ENCODE measurements at regions not wholly inside any gene's neighbourhood (a gene's known extent, or its start where the extent isn't known, plus 50 kb on each side); places are given as distances from the start of the nearest gene placed in this dataset.

DNA sequence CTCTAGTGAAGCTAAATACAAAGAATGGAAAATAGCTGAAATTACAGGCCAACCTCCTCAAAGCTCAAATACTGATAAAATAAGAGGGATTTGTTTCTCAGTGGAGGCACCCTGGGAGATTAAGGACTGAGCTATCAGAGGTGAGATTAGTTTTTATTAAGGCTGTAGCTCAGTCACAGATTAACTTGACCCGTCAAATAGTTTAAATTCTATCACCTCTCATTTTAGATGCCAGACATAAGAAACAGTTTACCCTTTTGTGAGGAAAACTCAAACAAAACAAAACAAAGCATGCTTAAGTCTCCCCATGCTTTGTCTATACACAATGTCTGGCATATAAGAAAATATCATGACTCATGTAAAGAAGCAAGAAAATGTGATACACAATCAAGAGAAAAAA, 208.3 kb upstream of the PMFBP1 start:
- Histone ChIP-seq H3K4me1 (ENCODE audit: control insufficient read depth, insufficient read depth, low read length, poor library complexity, severe bottlenecking) (no peaks in the 10 kb centered on the region), H3K9me3 (ENCODE audit: control insufficient read depth, low read length) (no peaks in the 10 kb centered on the region), H3K27me3 (replicated peaks; ENCODE audit: control insufficient read depth, insufficient read depth, low read length, poor library complexity, severe bottlenecking) (no peaks in the 10 kb centered on the region), H3K27ac (ENCODE audit: insufficient read depth, low read length, poor library complexity, severe bottlenecking) (no peak overlapping the region), H3K36me3 (ENCODE audit: control insufficient read depth, insufficient read depth, low read length) (no peaks in the 10 kb centered on the region), H3K4me3 (ENCODE audit: insufficient read depth, low read depth, low read length, poor library complexity, severe bottlenecking) (no peak overlapping the region)
- no peak for DNase-seq

DNA sequence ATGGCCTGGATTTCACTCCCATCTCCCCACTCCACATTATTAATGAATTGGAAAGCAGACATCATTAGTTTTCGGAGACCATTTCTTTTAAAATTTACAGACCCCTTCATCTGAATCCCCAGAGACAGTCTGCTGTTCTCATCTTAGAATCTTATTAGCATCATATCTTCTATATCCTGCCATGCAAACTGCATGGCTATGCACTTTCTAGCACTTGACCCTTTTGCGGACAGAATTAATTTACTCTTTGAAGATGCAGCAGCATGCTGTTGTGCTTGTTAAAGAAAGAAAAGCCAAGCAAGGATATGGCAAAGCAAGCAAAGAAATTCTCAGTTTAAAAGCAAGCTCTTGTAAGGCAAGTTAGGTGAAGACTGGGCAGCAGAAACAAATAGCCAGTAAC, 201.2 kb upstream of the PMFBP1 start:
- no peak for DNase-seq
- H3K9me3 ChIP-seq (ENCODE audit: control insufficient read depth, low read length) = no peaks in the 10 kb centered on the region
- H3K27me3 ChIP-seq (replicated peaks; ENCODE audit: control insufficient read depth, insufficient read depth, low read length, poor library complexity, severe bottlenecking) = no peaks in the 10 kb centered on the region
- H3K4me3 ChIP-seq (ENCODE audit: insufficient read depth, low read depth, low read length, poor library complexity, severe bottlenecking) = no peak overlapping the region
- H3K27ac ChIP-seq (ENCODE audit: insufficient read depth, low read length, poor library complexity, severe bottlenecking) = no peak overlapping the region
- no peaks in the 10 kb centered on the region for H3K36me3 ChIP-seq (ENCODE audit: control insufficient read depth, insufficient read depth, low read length)
- H3K4me1 ChIP-seq (ENCODE audit: control insufficient read depth, insufficient read depth, low read length, poor library complexity, severe bottlenecking) = no peaks in the 10 kb centered on the region

DNA sequence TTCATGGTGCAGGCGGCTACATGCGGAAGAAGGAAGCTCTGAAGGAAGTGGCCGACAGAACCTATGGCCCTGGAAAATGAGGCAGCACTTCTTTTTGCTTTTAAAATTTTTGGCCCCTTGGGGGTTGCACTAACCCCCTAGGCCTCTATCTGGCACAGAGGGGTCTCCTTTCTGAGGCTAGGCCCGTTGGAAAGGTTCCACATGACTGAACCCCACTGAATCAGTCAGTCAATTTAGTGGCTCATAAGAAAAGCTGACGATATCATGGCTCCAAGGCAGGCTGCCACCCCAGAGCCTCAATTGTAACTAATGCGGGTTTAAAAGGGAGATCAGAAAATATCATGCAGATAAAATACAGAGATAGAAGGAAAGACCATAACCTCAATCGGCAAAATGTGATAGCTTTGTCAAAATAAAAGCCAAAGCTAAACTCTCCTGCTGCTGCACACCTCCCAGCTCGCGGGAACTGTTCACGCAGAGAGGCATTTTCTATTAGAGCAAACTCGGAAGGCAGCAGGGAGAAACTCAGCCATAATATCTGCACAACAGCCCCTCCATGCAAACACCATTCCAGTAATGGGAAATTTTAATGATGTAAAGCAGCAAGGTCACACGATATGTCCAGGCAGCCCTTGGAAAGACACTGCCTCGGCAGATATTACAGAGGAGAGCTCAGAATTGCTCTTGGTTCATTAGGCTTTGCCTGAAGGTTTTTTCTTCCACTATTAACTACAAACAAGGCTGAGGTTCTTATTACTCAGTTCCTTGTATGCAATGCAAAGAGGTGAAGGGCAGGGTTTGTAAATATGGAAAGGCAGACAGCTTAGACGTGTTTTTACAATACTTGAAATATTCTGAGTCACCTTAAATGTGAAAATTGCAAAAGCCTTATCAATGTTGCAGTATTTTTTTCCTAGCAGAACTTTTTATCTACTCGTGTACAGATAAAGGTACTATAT, 200.4 kb upstream of the PMFBP1 start:
- Histone ChIP-seq H3K9me3 (ENCODE audit: control insufficient read depth, low read length) (no peaks in the 10 kb centered on the region), H3K36me3 (ENCODE audit: control insufficient read depth, insufficient read depth, low read length) (no peaks in the 10 kb centered on the region), H3K27ac (ENCODE audit: insufficient read depth, low read length, poor library complexity, severe bottlenecking) (no peak overlapping the region), H3K27me3 (replicated peaks; ENCODE audit: control insufficient read depth, insufficient read depth, low read length, poor library complexity, severe bottlenecking) (no peaks in the 10 kb centered on the region), H3K4me3 (ENCODE audit: insufficient read depth, low read depth, low read length, poor library complexity, severe bottlenecking) (no peak overlapping the region), H3K4me1 (ENCODE audit: control insufficient read depth, insufficient read depth, low read length, poor library complexity, severe bottlenecking) (no peaks in the 10 kb centered on the region)
- DNase-seq = no peak

DNA sequence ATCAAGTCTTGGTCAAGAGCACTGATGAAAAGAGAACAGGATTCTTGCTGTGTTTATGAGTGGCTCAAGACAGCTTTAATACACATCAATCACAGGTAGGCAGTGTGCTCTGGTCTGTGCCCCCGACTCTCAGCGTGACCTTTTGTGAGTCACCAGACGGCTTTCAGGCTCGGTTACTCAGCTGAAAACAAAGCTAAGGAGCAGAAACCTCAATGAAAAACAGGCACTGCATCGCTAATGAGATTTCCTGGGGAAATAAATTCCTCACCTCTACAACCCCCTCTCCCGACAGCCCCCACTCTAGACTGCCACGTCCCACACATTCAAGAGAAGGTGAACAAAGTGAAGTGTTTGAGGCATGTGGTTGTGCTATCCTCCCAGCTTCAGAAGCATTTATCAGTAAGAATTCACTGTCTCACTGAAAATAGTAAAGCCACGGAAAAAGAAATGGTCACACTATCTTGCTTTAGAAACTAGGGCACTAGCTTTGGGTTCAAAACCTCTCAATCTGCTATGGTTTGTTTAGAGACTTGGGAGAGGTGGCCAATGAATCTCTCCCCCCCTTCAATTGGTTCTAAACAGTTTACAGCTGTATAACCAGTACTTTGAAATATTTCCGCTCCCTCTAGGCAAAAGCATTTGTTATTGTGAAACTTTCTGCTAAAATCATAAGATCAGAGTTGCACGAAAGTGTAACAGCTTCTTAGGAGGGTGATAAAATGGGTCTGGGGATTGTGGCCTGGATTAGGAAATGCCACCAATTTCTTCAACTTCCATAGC, 199.5 kb upstream of the PMFBP1 start:
- H3K4me3 ChIP-seq (ENCODE audit: insufficient read depth, low read depth, low read length, poor library complexity, severe bottlenecking) = no peak overlapping the region
- H3K9me3 ChIP-seq (ENCODE audit: control insufficient read depth, low read length) = no peaks in the 10 kb centered on the region
- H3K4me1 ChIP-seq (ENCODE audit: control insufficient read depth, insufficient read depth, low read length, poor library complexity, severe bottlenecking) = no peaks in the 10 kb centered on the region
- no peak for DNase-seq
- no peaks in the 10 kb centered on the region for H3K36me3 ChIP-seq (ENCODE audit: control insufficient read depth, insufficient read depth, low read length)
- H3K27ac ChIP-seq (ENCODE audit: insufficient read depth, low read length, poor library complexity, severe bottlenecking) = no peak overlapping the region
- H3K27me3 ChIP-seq (replicated peaks; ENCODE audit: control insufficient read depth, insufficient read depth, low read length, poor library complexity, severe bottlenecking) = no peaks in the 10 kb centered on the region

DNA sequence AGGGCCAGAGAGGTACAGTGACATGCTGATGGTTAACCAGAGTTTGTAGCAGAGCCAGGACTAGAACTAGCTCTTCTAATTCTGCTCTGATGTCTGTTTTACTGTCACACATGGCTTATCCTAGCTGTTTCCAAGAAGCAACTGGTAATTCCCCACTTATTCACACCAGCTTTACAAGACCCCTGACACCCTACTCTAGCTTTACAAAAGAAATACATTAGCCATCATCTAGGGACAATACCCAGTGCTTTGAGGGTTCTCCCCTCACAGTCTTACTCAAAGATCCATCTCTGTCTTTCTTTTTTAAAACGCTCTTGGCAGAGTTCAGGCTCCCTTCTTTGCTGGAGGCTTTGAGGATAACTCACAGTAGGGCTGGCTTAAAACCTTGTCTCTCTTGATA, 197.3 kb upstream of the PMFBP1 start:
- Histone ChIP-seq H3K4me1 (ENCODE audit: control insufficient read depth, insufficient read depth, low read length, poor library complexity, severe bottlenecking) (no peaks in the 10 kb centered on the region), H3K36me3 (ENCODE audit: control insufficient read depth, insufficient read depth, low read length) (no peaks in the 10 kb centered on the region), H3K27me3 (replicated peaks; ENCODE audit: control insufficient read depth, insufficient read depth, low read length, poor library complexity, severe bottlenecking) (no peaks in the 10 kb centered on the region), H3K9me3 (ENCODE audit: control insufficient read depth, low read length) (no peaks in the 10 kb centered on the region), H3K27ac (ENCODE audit: insufficient read depth, low read length, poor library complexity, severe bottlenecking) (no peak overlapping the region), H3K4me3 (ENCODE audit: insufficient read depth, low read depth, low read length, poor library complexity, severe bottlenecking) (no peak overlapping the region)
- no peak for DNase-seq

DNA sequence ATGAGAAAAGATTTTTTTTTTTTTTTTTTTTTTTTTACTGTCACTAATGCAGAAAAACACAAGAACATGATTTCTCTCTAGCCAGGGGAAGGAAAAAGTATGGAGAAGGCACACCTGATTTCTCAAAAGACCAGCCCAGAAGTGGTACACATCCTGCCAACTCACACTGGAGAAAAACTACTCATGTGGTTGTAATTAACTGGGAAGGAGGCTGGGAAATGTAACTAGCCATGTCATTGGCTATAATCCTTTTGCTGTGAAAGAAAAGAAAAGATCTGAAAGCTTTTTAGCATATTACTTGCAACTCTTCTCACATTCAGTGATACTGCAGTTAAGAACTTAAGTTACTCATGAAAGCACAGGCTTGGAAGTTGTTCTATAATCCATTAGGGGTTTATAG, 195.9 kb upstream of the PMFBP1 start:
- no peak for DNase-seq
- no peaks in the 10 kb centered on the region for H3K4me1 ChIP-seq (ENCODE audit: control insufficient read depth, insufficient read depth, low read length, poor library complexity, severe bottlenecking)
- H3K9me3 ChIP-seq (ENCODE audit: control insufficient read depth, low read length) = no peaks in the 10 kb centered on the region
- no peaks in the 10 kb centered on the region for H3K27me3 ChIP-seq (replicated peaks; ENCODE audit: control insufficient read depth, insufficient read depth, low read length, poor library complexity, severe bottlenecking)
- H3K36me3 ChIP-seq (ENCODE audit: control insufficient read depth, insufficient read depth, low read length) = no peaks in the 10 kb centered on the region
- H3K27ac ChIP-seq (ENCODE audit: insufficient read depth, low read length, poor library complexity, severe bottlenecking) = no peak overlapping the region
- H3K4me3 ChIP-seq (ENCODE audit: insufficient read depth, low read depth, low read length, poor library complexity, severe bottlenecking) = no peak overlapping the region

DNA sequence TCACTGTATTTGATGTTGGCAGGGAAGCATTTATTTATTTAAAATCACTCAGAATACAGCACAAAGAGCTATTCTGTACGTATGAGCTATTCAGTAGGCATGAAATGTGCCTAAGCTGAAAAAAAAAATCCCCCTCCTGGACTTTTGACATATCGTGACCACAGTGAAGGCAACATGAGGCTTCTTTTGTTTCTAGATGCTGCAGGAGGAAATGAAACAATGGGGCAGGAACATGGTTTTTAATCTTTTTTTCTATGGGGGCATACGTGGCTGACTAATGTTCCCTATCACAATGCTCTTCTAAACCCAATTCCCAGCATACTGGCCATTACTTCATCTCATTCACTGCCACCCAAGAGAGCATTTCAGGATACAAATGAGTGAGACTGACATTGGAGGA, 191.0 kb upstream of the PMFBP1 start:
- no peaks in the 10 kb centered on the region for H3K36me3 ChIP-seq (ENCODE audit: control insufficient read depth, insufficient read depth, low read length)
- no peak overlapping the region for H3K4me3 ChIP-seq (ENCODE audit: insufficient read depth, low read depth, low read length, poor library complexity, severe bottlenecking)
- H3K27ac ChIP-seq (ENCODE audit: insufficient read depth, low read length, poor library complexity, severe bottlenecking) = no peak overlapping the region
- H3K9me3 ChIP-seq (ENCODE audit: control insufficient read depth, low read length) = no peaks in the 10 kb centered on the region
- DNase-seq = no peak
- H3K27me3 ChIP-seq (replicated peaks; ENCODE audit: control insufficient read depth, insufficient read depth, low read length, poor library complexity, severe bottlenecking) = no peaks in the 10 kb centered on the region
- H3K4me1 ChIP-seq (ENCODE audit: control insufficient read depth, insufficient read depth, low read length, poor library complexity, severe bottlenecking) = no peaks in the 10 kb centered on the region

DNA sequence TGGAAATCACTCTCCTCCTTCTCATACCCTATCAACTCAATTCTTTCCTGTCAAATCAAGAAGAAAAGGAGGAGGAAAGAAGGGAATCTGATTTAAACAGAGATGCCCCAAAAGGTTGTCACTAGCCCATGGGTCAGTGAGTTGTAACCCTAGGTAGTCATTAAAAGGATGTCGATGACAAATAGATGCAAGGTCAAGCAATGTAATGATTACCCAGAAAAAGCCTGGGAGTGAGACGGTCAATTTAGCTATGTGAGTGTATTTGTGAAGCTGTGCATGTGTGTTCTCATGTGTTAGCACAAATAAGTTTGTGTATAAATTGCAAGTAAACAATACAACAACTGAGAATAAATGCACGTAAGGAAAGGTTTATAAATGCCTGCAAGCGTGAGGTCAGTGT, 190.5 kb upstream of the PMFBP1 start:
- H3K27me3 ChIP-seq (replicated peaks; ENCODE audit: control insufficient read depth, insufficient read depth, low read length, poor library complexity, severe bottlenecking) = no peaks in the 10 kb centered on the region
- no peaks in the 10 kb centered on the region for H3K36me3 ChIP-seq (ENCODE audit: control insufficient read depth, insufficient read depth, low read length)
- no peak overlapping the region for H3K4me3 ChIP-seq (ENCODE audit: insufficient read depth, low read depth, low read length, poor library complexity, severe bottlenecking)
- no peaks in the 10 kb centered on the region for H3K9me3 ChIP-seq (ENCODE audit: control insufficient read depth, low read length)
- H3K27ac ChIP-seq (ENCODE audit: insufficient read depth, low read length, poor library complexity, severe bottlenecking) = no peak overlapping the region
- H3K4me1 ChIP-seq (ENCODE audit: control insufficient read depth, insufficient read depth, low read length, poor library complexity, severe bottlenecking) = no peaks in the 10 kb centered on the region
- no peak for DNase-seq

DNA sequence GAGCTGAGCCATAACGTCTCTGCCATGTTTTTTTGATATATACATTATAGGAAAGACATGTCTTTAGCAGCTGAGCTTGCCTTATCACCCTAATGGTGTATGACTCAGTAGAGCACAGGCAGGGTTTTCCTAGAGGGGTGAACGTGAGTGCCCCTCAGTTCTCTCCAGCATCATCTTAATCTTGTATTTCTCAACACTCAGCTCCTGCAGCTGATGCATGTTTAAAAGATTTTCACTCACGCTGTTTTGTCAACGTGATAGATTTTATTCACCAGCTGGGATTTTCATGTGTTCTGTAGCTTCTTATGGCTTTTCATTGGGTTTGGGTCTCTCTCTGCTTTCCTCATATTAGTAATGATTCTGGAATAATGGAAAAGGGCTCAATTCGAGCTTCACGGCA, 186.0 kb upstream of the PMFBP1 start:
- Histone ChIP-seq H3K36me3 (ENCODE audit: control insufficient read depth, insufficient read depth, low read length) (no peaks in the 10 kb centered on the region), H3K27me3 (replicated peaks; ENCODE audit: control insufficient read depth, insufficient read depth, low read length, poor library complexity, severe bottlenecking) (no peaks in the 10 kb centered on the region), H3K4me3 (ENCODE audit: insufficient read depth, low read depth, low read length, poor library complexity, severe bottlenecking) (no peak overlapping the region), H3K4me1 (ENCODE audit: control insufficient read depth, insufficient read depth, low read length, poor library complexity, severe bottlenecking) (no peaks in the 10 kb centered on the region), H3K9me3 (ENCODE audit: control insufficient read depth, low read length) (no peaks in the 10 kb centered on the region), H3K27ac (ENCODE audit: insufficient read depth, low read length, poor library complexity, severe bottlenecking) (no peak overlapping the region)
- no peak for DNase-seq

DNA sequence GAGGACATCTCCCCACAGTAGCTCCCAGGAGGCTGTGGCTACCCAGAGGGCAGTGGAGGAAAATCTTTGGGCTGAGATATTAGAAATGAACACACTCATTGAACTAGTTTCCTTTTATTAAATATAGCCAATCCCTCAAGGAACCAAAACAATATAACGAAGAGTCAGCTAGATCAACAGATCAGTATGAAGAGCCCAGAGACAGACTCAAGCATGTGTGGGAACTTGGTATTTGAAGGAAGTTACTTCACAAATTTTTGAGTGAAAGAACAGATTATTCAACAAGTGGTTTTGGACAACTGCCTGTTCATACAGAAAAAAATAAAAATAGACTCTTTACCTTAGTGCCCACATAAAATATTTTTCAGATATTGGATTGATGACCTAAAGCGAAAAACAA, 183.6 kb upstream of the PMFBP1 start:
- DNase-seq = no peak
- H3K4me3 ChIP-seq (ENCODE audit: insufficient read depth, low read depth, low read length, poor library complexity, severe bottlenecking) = no peak overlapping the region
- H3K27me3 ChIP-seq (replicated peaks; ENCODE audit: control insufficient read depth, insufficient read depth, low read length, poor library complexity, severe bottlenecking) = no peaks in the 10 kb centered on the region
- no peaks in the 10 kb centered on the region for H3K9me3 ChIP-seq (ENCODE audit: control insufficient read depth, low read length)
- H3K27ac ChIP-seq (ENCODE audit: insufficient read depth, low read length, poor library complexity, severe bottlenecking) = no peak overlapping the region
- H3K36me3 ChIP-seq (ENCODE audit: control insufficient read depth, insufficient read depth, low read length) = no peaks in the 10 kb centered on the region
- H3K4me1 ChIP-seq (ENCODE audit: control insufficient read depth, insufficient read depth, low read length, poor library complexity, severe bottlenecking) = no peaks in the 10 kb centered on the region
